Myocyte (in vitro differentiated cells): ENCODE measurements at regions not wholly inside any gene's neighbourhood (a gene's known extent, or its start where the extent isn't known, plus 50 kb on each side); places are given as distances from the start of the nearest gene placed in this dataset.
"Not testable (repeated sequence)": the region's sequence is repeated elsewhere in the genome, so short reads cannot be mapped to it uniquely, and the experiment has no call there.

Experiments used
- DNase-seq: peaks from one replicate; pipeline ENCODE4 v3.0.0-alpha.2; 2012; ENCODE audit warnings: low read depth

DNA sequence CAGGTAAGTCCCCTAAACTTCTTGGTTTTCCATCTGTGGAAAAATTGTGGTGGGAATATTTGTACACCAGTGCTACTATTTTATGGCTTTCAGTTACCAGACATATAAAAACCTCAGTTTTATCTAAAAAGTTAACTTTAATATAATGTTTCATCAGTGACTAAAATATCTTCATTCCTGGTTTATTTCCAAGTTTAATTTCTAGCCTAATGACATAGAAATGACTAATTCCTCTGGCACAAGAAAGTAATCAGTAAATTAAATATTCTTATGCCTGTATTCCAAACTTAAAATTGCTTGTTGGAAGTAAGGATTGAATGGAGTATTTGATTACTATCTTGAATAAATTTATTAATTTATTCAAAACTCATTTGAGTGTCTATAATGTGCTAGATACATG lies 757.0 kb downstream of the CDH11 start:
- DNase-seq = no peak

DNA sequence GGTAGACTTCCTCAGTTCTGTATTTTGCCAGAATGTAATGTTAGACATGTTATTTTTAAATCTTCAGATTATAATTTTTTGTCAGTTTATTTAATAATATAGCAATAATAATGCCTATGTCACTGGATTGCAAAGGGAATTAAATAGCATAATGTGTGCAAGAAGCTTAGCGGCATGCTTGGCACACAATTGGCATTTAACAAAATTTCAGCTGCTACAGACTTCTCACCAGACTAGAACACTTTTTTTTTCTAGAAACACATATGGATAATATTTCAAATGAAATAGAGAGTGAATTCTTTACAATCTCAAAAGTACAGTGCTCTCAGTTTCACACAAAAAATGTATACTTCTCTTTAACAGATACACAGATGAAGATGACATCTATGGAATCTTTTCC lies 757.4 kb downstream of the CDH11 start:
- no peak for DNase-seq

DNA sequence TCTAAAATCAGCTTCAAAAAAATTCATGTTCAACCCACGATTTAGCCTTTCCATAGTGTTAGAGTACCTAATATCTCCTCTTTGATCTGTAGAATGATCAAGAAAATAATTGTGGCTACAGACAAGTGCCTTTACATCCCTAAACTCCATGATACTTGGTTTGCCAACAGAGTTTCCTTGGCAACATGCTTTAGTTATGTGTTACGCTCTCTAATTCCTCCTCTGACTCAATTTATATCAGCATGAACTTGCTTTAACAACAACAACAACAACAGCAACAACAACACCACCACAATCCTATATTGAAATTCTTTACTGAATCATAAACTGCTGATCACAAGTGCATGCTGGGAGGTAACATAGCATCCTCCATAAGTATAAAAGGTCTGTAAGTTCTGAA lies 757.8 kb downstream of the CDH11 start:
- DNase-seq = no peak

DNA sequence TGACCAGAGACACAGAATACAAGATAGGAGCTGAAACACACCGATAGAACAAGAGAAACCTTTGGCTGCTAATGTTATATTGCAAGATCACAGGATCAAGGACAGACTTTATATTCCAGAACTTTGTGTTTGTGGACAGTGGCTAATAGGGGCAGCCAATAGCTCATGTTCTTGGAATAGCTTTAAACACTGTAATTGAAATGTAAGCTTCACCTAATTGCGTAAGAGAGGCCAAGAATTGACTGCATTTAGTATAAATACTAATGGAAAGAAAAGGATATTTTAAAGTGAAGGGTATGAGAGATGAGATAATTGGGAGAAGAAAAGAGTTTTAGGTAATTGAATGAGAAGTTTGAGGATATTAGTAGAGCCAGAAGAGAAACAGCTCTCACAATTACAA lies 758.8 kb downstream of the CDH11 start:
- DNase-seq = no peak

DNA sequence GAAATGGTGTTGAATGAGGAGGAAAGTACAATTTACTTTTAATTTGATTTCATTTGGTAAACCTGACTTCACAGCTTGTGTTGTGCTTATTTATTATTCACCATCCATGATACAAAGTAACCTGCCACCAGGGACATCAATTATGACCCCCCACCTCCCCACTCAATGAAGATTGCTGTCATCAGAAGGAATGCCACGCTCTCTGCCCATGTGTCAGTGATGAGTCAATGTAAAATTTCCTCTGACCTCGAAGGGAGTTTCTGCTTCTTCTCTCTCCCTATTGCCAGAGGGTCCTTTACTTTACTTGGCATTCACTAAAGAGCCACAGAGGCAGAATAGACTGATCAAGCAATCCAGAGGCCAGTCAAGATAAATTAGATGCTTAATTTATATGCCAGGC lies 759.7 kb downstream of the CDH11 start:
- DNase-seq = no peak

DNA sequence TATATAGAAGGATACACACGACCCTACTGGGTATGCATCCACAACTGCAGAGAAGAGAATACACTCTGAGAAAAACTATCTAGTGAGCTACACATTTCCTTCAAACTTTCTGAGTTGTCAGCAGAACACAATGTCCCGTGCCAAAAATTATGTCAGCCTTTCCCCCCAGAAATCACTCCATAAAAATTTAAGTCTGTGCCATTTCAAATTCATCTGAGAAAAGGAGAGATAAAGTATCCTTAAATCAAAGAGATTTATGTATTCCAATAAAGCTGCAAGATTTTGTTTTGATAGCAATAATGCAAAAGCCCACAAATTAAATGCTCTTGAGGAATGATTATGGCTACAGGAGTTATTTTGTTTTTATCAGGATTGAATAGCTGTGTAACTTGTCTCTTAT lies 760.1 kb downstream of the CDH11 start:
- DNase-seq = no peak

DNA sequence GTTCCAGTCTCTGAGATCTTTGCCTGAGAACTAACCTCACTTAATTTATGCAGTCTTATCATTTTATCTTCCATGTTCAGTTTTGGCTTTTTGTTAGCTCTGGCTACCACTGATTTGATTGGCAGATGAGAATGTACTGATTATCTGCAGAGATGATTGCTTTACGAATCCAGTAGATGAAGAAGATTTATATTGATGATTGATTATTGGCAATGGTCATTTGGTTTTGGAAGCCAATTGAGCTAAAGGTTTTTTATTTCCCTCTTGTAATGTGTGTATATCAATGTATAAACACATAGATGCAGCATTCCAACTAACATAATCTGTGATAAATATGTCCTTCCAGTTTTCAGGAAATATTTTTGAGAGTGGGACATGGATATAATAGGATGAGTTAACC lies 763.6 kb downstream of the CDH11 start:
- DNase-seq = no peak

DNA sequence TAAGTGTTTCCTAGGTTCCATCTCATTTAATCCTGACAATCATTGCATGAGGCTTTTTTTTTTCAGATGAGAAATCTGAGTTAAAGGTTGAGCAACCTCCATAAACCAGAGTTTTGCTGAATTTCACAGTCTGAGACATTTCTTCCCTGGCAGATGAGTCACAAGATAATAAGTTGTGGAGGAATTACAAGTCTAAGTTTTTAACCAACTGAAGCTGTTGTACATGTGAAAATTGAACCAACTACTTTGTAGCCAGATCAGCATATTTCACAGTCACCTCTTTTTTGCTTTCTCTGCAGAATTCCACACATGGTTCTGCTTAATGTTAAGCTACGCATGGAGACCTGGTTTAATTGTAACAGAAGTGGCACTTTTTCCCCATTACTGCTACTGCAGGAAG lies 765.6 kb downstream of the CDH11 start:
- DNase-seq = peak; percentile 68

DNA sequence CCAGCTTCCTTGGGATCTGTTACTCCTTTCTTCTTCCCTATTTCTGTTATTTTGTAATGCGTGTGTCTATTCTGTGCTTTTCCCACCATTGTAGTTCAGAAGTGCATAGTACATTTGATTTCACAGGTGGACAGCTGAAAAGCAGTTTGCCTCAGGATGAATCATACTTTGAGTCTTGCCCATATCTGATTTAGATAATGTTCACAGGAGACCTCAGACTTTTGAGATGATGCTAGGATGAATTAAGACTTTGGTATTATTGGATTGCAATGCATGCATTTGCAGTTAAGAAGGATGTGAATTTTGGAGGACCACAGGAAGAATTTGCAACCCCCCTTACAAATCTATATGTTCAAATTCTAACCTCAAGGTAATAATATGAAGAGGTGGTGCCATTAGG lies 769.6 kb downstream of the CDH11 start:
- no peak for DNase-seq

DNA sequence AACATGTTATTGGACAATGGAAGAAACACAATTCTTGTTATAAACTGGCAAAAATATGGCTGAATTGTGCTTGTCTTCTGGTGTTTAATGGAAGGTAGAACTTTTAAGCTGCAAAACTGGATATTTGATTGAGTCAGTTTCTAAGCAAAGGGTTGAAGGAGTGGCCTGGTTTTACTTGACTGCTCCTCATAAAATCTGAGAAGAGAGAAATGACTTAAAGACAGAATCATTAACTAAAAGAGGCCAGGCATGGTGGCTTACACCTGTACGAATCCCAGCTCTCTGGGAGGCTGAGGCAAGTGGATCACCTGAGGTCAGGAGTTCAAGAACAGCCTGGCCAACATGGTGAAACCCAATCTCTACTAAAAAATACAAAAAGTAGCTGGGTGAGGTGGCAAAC lies 770.7 kb downstream of the CDH11 start:
- no peak for DNase-seq

DNA sequence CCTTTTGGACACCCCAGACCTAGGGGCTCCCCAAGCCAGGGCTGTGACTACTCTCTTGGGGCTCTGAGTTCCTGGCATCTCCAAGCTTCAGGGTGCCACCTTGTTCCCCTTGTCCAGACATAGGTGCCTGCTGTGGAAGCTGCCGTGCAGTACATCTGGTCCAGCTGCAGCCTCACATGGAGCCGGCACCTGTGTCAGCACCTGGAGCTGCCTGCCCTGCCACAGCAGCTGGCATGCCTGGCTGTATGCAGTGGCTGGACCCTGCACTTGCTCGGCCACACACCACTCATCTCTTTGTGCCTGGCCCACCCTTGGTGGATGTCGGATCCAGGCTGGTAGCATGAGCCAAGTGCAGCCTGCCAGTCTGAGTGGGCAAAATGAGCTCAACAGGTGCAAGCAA lies 775.8 kb downstream of the CDH11 start:
- peak; percentile 57 for DNase-seq

DNA sequence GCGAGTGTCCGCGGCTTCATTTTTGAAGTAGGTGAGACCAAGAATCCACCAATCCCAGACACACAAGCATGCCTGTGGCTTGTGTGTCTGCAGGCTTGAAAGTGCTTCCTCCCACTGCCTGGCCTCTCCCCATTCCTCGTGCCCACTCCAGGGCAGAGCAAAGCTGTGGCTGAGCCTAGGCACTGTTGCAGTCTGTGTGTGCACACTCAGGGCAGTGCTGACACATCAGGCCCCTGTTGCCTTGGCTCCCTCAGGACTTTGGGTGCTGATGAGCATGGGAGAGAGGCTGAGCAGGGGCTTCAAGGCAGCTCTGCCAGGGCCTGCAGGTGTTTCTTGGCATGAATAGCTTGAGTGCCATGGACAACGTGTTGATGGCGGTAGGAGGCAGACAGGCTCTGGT lies 776.7 kb downstream of the CDH11 start:
- DNase-seq = no peak

DNA sequence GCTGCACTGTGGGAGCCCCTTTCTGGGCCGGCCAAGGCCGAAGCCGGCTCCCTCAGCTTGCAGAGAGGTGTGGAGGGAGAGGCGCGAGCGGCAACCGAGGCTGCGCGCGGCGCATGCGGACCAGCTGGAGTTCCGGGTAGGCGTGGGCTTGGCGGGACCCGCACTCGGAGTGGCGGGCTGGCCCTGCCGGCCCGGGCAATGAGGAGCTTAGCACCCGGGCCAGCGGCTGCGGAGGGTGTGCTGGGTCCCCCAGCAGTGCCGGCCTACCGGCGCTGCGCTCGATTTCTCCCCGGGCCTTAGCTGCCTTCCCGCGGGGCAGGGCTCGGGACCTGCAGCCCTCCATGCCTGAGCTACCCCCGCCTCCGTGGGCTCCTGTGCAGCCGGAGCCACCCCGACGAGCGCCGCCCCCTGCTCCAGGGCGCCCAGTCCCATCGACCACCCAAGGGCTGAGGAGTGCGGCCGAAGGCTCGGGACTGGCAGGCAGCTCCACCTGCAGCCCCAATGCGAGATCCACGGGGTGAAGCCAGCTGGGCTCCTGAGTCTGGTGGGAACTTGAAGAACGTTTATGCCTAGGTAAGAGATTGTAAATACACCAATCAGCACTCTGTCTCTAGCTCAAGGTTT lies 777.9 kb downstream of the CDH11 start:
- not testable (repeated sequence) for DNase-seq

DNA sequence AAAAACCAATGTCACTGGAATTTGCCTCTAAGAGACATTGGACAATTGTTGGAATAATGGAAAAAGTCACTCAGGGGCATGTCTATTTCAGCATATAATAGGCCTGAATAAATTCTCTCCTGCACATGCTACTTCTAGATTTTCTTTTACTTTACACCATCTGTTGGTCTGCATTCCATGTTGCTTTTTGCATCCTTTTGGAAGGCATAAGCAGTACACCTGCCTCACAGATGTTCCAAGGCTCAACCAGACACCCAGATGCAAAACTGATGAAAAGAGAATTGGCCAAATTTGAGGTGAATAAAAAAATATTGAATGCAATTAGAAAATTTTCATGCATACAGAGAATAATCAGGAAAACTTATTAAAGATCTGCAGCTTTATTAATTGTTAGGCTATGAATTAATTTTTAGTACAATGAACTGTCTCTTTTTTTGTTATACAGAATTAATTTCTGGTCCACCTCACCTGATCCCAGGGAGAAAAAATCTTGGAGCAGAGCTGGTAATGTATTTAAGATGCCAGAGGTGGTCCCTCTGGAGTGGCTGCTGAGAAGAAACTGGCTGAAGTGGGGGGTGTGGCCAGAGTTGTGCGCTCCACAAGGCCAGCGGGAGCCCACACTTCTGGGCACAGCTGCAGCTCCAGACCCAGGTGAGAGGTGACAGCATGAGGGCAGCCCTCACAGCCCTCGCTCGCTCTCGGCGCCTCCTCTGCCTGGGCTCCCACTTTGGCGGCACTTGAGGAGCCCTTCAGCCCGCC lies 778.6 kb downstream of the CDH11 start:
- no peak for DNase-seq

DNA sequence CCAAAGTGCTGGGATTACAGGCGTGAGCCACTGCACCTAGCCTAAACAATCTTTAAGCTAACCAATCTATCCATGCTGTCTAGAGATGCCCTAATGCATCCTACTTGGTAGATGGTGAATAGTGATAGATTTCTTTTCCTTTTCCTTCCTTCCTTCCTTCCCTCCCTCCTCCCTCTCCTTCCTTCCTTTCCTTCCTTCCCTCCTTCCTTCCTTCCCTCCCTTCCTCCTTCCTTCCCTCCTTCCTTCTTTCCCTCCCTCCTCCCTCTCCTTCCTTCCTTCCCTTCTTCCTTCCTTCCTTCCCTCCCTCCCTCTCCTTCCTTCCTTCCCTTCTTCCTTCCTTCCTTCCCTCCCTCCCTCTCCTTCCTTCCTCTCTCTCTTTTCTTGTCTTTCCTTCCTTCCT lies 780.5 kb downstream of the CDH11 start:
- not testable (repeated sequence) for DNase-seq

DNA sequence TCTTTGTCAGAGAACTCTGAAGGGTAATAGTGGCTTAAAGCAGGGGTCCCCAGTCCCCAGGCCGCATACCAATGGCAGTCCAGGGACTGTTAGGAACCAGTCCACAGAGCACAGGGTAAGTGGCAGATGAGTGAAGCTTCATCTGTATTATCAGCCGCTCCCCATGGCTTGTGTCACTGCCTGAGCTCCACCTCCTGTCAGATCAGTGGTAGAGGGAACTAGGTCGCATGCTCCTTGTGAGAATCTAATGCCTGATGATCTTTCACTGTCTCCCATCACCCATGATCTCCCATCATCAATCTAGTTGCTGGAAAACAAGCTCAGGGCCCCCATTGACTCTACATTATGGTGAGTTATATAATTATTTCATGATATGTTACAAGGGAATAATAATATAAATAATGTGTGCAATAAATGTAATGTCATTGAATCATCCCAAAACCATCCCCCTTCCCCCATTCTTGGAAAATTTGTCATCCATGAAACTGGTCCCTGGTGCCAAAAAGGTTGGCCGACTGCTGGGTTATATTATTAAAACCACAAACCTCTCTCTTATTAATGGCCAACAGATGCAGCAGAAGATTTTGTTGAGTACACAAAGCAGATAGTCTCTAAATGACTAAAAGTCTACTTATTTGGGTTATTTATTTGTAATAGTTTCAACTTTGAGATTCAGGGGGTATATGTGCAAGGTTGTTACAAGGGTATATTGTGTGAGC lies 782.7 kb downstream of the CDH11 start:
- peak; percentile 71 for DNase-seq

DNA sequence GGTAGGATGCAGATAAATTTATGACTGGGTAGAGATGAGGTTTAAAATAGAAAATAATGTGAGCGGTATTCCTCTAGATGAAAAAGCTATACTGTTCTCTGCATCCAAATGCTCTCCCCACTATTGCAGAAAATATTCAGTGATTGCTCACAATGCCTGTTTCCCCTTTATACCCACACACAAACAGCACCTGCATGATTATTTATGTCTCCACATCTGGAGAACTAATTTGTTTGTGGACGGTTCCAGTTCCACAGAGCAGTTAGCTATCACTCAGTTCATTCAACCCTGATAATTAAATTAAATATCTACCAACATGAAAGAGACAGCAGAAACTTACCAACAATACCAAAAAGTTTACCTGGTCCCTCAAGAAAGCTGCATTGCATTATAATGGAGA lies 800.0 kb downstream of the CDH11 start:
- no peak for DNase-seq

DNA sequence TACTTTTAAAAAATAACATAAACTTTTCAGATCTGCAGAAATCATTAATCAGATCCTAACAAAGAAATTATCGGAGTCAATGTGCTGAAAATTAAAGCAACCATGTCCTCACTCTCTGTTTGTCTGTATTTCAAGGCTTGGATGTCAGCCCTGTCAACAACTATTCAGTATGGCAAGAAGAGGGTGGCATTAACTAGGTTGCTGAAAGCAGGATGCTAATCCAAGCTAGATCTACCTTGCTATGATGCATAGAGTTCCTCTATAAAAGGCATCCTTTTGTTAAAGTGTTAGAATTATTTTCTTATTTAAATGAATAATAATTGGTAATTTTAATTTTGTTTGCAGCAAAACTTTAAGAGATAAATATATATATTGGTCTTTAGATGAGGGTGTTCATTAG lies 800.8 kb downstream of the CDH11 start:
- DNase-seq = no peak

DNA sequence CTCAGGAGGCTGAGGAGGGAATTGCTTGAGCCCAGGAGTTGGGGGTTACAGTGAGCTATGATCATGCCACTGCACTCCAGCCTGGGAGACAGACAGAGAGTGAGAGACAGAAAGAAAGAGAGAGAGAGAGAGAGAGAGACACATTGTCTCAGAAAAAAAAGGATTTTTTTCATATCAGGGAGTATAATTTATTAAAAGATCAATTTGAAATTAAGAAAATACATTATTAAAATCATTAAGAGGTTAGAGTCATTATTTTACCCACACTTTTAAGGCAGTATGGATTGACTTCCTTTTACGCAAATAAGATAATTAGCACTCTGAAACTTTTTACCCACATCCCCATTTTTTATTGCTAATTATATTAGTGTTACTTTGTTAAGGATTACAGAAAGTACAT lies 804.3 kb downstream of the CDH11 start:
- no peak for DNase-seq

DNA sequence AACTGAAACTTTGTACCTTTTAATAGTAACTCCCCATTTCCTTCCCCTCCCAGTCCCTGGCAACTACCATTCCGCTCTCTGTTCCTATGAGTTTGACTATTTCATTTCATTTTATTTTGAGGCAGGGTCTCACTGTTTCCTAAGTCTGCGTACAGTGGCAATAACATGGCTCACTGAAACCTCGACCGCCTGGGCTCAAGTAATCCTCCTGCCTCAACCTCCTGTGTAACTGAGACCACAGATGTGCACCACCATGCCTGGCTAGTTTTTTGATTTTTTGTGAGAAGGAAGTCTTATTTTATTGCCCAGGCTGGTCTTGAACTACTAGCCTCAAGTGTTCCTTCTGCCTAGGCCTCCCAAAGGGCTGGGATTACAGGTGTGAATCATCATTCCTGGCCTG lies 808.1 kb downstream of the CDH11 start:
- DNase-seq = no peak

DNA sequence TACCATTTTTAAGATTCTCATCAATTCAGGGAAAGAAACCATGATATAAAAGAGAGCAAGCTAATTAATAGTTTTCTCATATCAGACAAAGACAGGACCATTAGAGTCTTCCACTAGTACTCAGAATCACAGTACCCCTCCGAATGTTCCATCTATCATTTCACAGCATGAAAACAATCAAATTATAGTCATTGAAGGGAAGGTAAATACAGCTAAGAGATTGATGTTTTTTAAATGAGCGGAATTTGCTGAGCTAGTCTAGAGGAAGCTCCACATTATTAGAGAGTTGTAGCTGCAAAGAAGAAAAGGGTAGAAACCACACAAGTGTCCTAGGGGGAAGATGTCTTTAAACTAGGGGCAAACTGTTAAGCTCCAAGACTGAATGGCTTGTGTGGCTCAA lies 808.9 kb downstream of the CDH11 start:
- DNase-seq = no peak

DNA sequence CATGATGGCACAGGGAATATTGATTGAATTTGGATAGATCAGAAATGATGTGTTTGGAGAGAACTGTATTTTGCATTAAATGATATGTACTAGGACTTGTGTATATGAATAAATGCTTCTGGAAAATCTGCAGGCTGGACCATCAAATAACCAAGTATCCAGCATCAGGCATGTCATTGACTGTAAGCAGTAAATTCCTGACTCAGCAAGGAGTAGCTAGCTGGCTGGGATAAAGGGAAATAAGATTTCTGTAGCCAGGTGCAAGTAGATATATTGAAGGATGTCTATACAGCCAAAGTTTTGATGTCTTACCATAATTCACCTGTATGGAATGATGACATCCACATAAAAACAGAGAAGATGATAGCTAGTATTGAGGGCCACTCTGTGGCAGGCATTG lies 809.6 kb downstream of the CDH11 start:
- no peak for DNase-seq

DNA sequence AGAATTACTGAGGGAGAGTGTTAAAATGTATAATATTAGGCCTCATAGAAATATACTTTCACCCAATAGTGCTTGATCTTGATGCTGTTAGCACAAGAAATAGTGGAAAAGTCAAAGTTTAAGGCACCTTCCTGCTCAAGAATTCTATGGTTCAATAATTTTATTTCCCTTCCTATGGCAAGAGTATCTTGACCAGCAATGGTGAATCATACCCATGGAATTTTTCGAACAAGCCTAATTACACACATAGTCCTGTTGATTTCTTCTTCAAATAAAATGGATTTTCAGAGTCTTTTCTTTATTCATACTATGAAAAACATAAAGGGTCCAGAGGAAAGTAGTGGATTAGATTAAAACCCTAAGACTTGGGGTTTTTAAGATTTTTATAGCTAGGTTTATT lies 810.6 kb downstream of the CDH11 start:
- no peak for DNase-seq
